HEK293 (cell line): ENCODE measurements at regions not wholly inside any gene's neighbourhood (a gene's known extent, or its start where the extent isn't known, plus 50 kb on each side); places are given as distances from the start of the nearest gene placed in this dataset.

Experiments
- CTCF ChIA-PET: fragments of 350-600 bp; formaldehyde crosslinking; extraction: SDS; loops from one replicate; lab custom pipeline; 2021; ENCODE audit warnings: antibody characterized with exemption; lab: Yijun Ruan, JAX
- POLR2A ChIA-PET: fragments of 300-600 bp; formaldehyde crosslinking; extraction: SDS; loops from one replicate; lab custom pipeline; 2020; ENCODE audit warnings: antibody characterized with exemption, inconsistent platforms; lab: Yijun Ruan, JAX
- H3K27ac ChIP-seq: fragments of 200-500 bp; sonication (Bioruptor generic); 2 replicates; pipeline ENCODE4 v1.5.1; 2014; ENCODE audit warnings: low read depth, low read length, control low read depth, inconsistent platforms; ENCODE audit errors: extremely low read depth
- H3K36me3 ChIP-seq, 2 experiments: fragments of 200-500 bp in 1 of 2; sonication (Bioruptor generic) in 1 of 2; 1 replicate in 1 of 2; 2 replicates in 1 of 2; pipeline ENCODE4 v1.5.1; 2014 to 2017; ENCODE audit warnings: inconsistent platforms in 2 of 2, low read length in 2 of 2; ENCODE audit not compliant: control insufficient read depth in 2 of 2, insufficient read depth in 1 of 2
- H3K4me1 ChIP-seq: fragments of 200-500 bp; sonication (Bioruptor generic); 2 replicates; pipeline ENCODE4 v1.5.1; 2014; ENCODE audit warnings: mild to moderate bottlenecking, low read length, inconsistent platforms; ENCODE audit not compliant: control insufficient read depth, insufficient read depth
- H3K4me3 ChIP-seq: 2 replicates; pipeline ENCODE4 v1.5.1; 2011; ENCODE audit warnings: low read depth, mild to moderate bottlenecking, control low read depth, low read length, moderate library complexity
- H3K9me3 ChIP-seq: fragments of 200-500 bp; sonication (Bioruptor generic); 2 replicates; pipeline ENCODE4 v1.5.1; 2014; ENCODE audit warnings: low read depth, low read length, inconsistent platforms; ENCODE audit not compliant: control insufficient read depth, insufficient read depth
- GLI4 ChIP-seq: fragments of 450-650 bp; formaldehyde crosslinking; IDR thresholded peaks from 2 replicates; pipeline ENCODE4 v1.5.1; 2016; ENCODE audit warnings: missing biosample characterization, missing genetic modification characterization
- GLIS1 ChIP-seq: fragments of 450-650 bp; formaldehyde crosslinking; IDR thresholded peaks from 2 replicates; pipeline ENCODE4 v1.5.1; 2016; ENCODE audit warnings: missing biosample characterization, missing genetic modification characterization
- KLF16 ChIP-seq: fragments of 450-650 bp; formaldehyde crosslinking; IDR thresholded peaks from 2 replicates; pipeline ENCODE4 v1.5.1; 2017; ENCODE audit warnings: missing biosample characterization, missing genetic modification characterization
- KLF8 ChIP-seq: fragments of 450-650 bp; formaldehyde crosslinking; IDR thresholded peaks from 2 replicates; pipeline ENCODE4 v1.5.1; 2016; ENCODE audit warnings: missing biosample characterization, missing genetic modification characterization
- SALL2 ChIP-seq: fragments of 450-650 bp; formaldehyde crosslinking; IDR thresholded peaks from 2 replicates; pipeline ENCODE4 v1.5.0; 2017; ENCODE audit warnings: missing biosample characterization, mild to moderate bottlenecking, missing genetic modification characterization, borderline replicate concordance
- SP3 ChIP-seq: fragments of 450-650 bp; formaldehyde crosslinking; IDR thresholded peaks from 2 replicates; pipeline ENCODE4 v1.5.1; 2016; ENCODE audit warnings: missing biosample characterization, missing genetic modification characterization
- ZBTB1 ChIP-seq: fragments of 450-650 bp; formaldehyde crosslinking; IDR thresholded peaks from 2 replicates; pipeline ENCODE4 v1.5.1; 2016; ENCODE audit warnings: missing biosample characterization, missing genetic modification characterization
- ZIC2 ChIP-seq: fragments of 450-650 bp; formaldehyde crosslinking; IDR thresholded peaks from 2 replicates; pipeline ENCODE4 v1.5.1; 2016; ENCODE audit warnings: missing biosample characterization, missing genetic modification characterization
- ZNF138 ChIP-seq: fragments of 450-650 bp; formaldehyde crosslinking; IDR thresholded peaks from 2 replicates; pipeline ENCODE4 v1.5.1; 2016; ENCODE audit warnings: missing biosample characterization, missing genetic modification characterization, borderline replicate concordance
- ZNF214 ChIP-seq: fragments of 450-650 bp; formaldehyde crosslinking; IDR thresholded peaks from 2 replicates; pipeline ENCODE4 v1.5.1; 2017; ENCODE audit warnings: missing biosample characterization, mild to moderate bottlenecking, missing genetic modification characterization, borderline replicate concordance
- ZNF24 ChIP-seq: fragments of 450-650 bp; formaldehyde crosslinking; IDR thresholded peaks from 2 replicates; pipeline ENCODE4 v1.5.1; 2016; ENCODE audit warnings: missing biosample characterization, missing genetic modification characterization
- ZNF248 ChIP-seq: fragments of 450-650 bp; formaldehyde crosslinking; IDR thresholded peaks from 2 replicates; pipeline ENCODE4 v1.5.1; 2017; ENCODE audit warnings: missing biosample characterization, missing genetic modification characterization
- ZNF302 ChIP-seq: fragments of 450-650 bp; formaldehyde crosslinking; IDR thresholded peaks from 2 replicates; pipeline ENCODE4 v1.5.1; 2016; ENCODE audit warnings: missing biosample characterization, missing genetic modification characterization, low read depth
- ZNF335 ChIP-seq: fragments of 450-650 bp; formaldehyde crosslinking; conservative IDR thresholded peaks from 2 replicates; pipeline ENCODE4 v1.5.1; 2016; ENCODE audit warnings: missing biosample characterization, missing genetic modification characterization
- ZNF354C ChIP-seq: fragments of 450-650 bp; formaldehyde crosslinking; IDR thresholded peaks from 2 replicates; pipeline ENCODE4 v1.5.1; 2016; ENCODE audit warnings: missing biosample characterization, missing genetic modification characterization, low read depth, borderline replicate concordance
- ZNF37A ChIP-seq: fragments of 450-650 bp; IDR thresholded peaks from 2 replicates; pipeline ENCODE4 v1.5.1; 2018; ENCODE audit warnings: missing biosample characterization, missing genetic modification characterization
- ZNF514 ChIP-seq: fragments of 450-650 bp; formaldehyde crosslinking; IDR thresholded peaks from 2 replicates; pipeline ENCODE4 v1.5.1; 2016; ENCODE audit warnings: missing biosample characterization, missing genetic modification characterization
- ZNF530 ChIP-seq: fragments of 450-650 bp; formaldehyde crosslinking; IDR thresholded peaks from 2 replicates; pipeline ENCODE4 v1.5.1; 2016; ENCODE audit warnings: low read depth, missing biosample characterization, missing genetic modification characterization
- ZNF544 ChIP-seq: fragments of 450-650 bp; formaldehyde crosslinking; IDR thresholded peaks from 2 replicates; pipeline ENCODE4 v1.5.0; 2017; ENCODE audit warnings: missing biosample characterization, missing genetic modification characterization
- ZNF560 ChIP-seq: fragments of 450-650 bp; formaldehyde crosslinking; IDR thresholded peaks from 2 replicates; pipeline ENCODE4 v1.5.1; 2017; ENCODE audit warnings: missing biosample characterization, missing genetic modification characterization, borderline replicate concordance
- ZNF610 ChIP-seq: fragments of 450-650 bp; formaldehyde crosslinking; IDR thresholded peaks from 2 replicates; pipeline ENCODE4 v1.5.1; 2016; ENCODE audit warnings: missing biosample characterization, missing genetic modification characterization, borderline replicate concordance
- ZNF664 ChIP-seq: fragments of 450-650 bp; formaldehyde crosslinking; IDR thresholded peaks from 2 replicates; pipeline ENCODE4 v1.5.1; 2016; ENCODE audit warnings: missing biosample characterization, missing genetic modification characterization
- ZNF670 ChIP-seq: fragments of 450-650 bp; formaldehyde crosslinking; IDR thresholded peaks from 2 replicates; pipeline ENCODE4 v1.5.1; 2016; ENCODE audit warnings: missing biosample characterization, missing genetic modification characterization, low read depth
- TF ChIP-seq, protein P1 (sequence below): fragments of 450-650 bp; formaldehyde crosslinking; optimal IDR thresholded peaks from 2 replicates; pipeline ENCODE3; 2016; ENCODE audit warnings: missing biosample characterization, mild to moderate bottlenecking, missing genetic modification characterization
- TF ChIP-seq, protein P2 (sequence below): fragments of 450-650 bp; formaldehyde crosslinking; conservative IDR thresholded peaks from 2 replicates; pipeline ENCODE4 v1.5.1; 2016; ENCODE audit warnings: low read depth, missing biosample characterization, missing genetic modification characterization
- TF ChIP-seq, protein P3 (sequence below): fragments of 450-650 bp; formaldehyde crosslinking; IDR thresholded peaks from 2 replicates; pipeline ENCODE4 v1.5.1; 2016; ENCODE audit warnings: missing biosample characterization, missing genetic modification characterization
- TF ChIP-seq, protein P4 (sequence below): fragments of 450-650 bp; formaldehyde crosslinking; IDR thresholded peaks from 2 replicates; pipeline ENCODE4 v1.5.1; 2016; ENCODE audit warnings: missing biosample characterization, missing genetic modification characterization
- TF ChIP-seq, protein P5 (sequence below): fragments of 450-650 bp; formaldehyde crosslinking; IDR thresholded peaks from 2 replicates; pipeline ENCODE4 v1.5.1; 2017; ENCODE audit warnings: missing biosample characterization, missing genetic modification characterization
- TF ChIP-seq, protein P6 (sequence below): fragments of 450-650 bp; formaldehyde crosslinking; IDR thresholded peaks from 2 replicates; pipeline ENCODE4 v1.5.1; 2016; ENCODE audit warnings: missing biosample characterization, missing genetic modification characterization

DNA sequence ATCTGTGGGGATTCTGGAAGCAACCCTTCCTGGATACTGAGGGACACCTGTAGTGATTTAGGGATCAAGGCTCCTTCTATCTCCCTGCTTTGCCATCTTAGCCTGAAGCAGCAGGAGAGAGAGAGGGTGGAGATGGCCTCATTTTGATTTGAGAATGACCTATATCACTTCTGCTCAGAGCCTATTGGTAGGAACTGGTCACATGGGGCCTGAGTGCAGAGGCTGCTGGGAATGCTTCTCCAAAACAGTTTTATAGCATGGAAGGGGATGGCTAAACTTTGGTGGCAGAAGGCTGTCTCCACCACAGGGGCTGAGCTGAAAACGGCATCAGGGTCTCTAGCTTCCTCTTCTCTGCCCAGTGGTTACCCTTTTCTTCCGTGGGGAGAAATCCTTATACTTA lies 105.8 kb downstream of the TBX19 start:
- Histone ChIP-seq H3K36me3 (no peaks in the 10 kb centered on the region), H3K27ac (no peak overlapping the region), H3K4me1 (no peaks in the 10 kb centered on the region), H3K4me3 (no peak overlapping the region), H3K9me3 (no peaks in the 10 kb centered on the region)
- TF ChIP-seq ZNF544 (tag by site-specific recombination) (no peak), ZNF560 (no peak), ZNF530 (tag by site-specific recombination) (no peak), ZBTB1 (tag by site-specific recombination) (no peak), SALL2 (tag by site-specific recombination) (no peak), GLIS1 (tag by site-specific recombination) (no peak), ZNF24 (no peak), ZIC2 (tag by site-specific recombination) (no peak), ZNF354C (tag by site-specific recombination) (no peak), ZNF670 (tag by site-specific recombination) (no peak), ZNF335 (tag by site-specific recombination) (no peak), ZNF138 (tag by site-specific recombination) (no peak), ZNF302 (no peak), GLI4 (tag by site-specific recombination) (no peak), ZNF248 (no peak)
- TF ChIP-seq, protein P1, sequence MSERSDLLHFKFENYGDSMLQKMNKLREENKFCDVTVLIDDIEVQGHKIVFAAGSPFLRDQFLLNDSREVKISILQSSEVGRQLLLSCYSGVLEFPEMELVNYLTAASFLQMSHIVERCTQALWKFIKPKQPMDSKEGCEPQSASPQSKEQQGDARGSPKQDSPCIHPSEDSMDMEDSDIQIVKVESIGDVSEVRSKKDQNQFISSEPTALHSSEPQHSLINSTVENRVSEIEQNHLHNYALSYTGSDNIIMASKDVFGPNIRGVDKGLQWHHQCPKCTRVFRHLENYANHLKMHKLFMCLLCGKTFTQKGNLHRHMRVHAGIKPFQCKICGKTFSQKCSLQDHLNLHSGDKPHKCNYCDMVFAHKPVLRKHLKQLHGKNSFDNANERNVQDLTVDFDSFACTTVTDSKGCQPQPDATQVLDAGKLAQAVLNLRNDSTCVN (tag by site-specific recombination) = no peak
- TF ChIP-seq, protein P2, sequence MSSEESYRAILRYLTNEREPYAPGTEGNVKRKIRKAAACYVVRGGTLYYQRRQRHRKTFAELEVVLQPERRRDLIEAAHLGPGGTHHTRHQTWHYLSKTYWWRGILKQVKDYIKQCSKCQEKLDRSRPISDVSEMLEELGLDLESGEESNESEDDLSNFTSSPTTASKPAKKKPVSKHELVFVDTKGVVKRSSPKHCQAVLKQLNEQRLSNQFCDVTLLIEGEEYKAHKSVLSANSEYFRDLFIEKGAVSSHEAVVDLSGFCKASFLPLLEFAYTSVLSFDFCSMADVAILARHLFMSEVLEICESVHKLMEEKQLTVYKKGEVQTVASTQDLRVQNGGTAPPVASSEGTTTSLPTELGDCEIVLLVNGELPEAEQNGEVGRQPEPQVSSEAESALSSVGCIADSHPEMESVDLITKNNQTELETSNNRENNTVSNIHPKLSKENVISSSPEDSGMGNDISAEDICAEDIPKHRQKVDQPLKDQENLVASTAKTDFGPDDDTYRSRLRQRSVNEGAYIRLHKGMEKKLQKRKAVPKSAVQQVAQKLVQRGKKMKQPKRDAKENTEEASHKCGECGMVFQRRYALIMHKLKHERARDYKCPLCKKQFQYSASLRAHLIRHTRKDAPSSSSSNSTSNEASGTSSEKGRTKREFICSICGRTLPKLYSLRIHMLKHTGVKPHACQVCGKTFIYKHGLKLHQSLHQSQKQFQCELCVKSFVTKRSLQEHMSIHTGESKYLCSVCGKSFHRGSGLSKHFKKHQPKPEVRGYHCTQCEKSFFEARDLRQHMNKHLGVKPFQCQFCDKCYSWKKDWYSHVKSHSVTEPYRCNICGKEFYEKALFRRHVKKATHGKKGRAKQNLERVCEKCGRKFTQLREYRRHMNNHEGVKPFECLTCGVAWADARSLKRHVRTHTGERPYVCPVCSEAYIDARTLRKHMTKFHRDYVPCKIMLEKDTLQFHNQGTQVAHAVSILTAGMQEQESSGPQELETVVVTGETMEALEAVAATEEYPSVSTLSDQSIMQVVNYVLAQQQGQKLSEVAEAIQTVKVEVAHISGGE (tag by site-specific recombination) = no peak
- TF ChIP-seq, protein P3, sequence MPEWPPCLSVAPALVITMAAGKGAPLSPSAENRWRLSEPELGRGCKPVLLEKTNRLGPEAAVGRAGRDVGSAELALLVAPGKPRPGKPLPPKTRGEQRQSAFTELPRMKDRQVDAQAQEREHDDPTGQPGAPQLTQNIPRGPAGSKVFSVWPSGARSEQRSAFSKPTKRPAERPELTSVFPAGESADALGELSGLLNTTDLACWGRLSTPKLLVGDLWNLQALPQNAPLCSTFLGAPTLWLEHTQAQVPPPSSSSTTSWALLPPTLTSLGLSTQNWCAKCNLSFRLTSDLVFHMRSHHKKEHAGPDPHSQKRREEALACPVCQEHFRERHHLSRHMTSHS (tag by site-specific recombination) = no peak
- ChIA-PET POLR2A (no interaction called here), CTCF (no interaction called here)

DNA sequence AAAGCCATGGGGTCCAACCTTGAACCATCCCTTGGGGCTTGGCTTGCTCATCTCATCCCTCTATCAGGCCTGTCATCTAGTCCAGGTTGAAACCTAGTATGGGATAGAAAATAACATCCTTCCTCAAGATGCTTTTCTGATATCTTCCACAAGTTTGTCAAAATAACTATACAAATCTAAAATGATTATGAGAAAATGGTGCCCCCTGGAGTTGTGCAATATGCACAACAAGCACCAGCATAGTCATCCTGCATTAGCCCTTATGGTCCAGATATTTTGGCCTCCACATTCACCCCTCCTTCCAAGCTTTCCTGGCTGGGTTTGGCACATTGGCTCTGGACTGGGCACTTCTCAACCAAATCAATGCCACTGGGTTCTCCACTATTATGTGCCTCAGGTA lies 101.2 kb downstream of the TBX19 start:
- Histone ChIP-seq H3K4me1 (no peaks in the 10 kb centered on the region), H3K36me3 (peaks cover 0 to 4% of the 10 kb centered on the region in 2 experiments; a peak in 1 of 3 replicates), H3K27ac (no peak overlapping the region), H3K4me3 (no peak overlapping the region), H3K9me3 (no peaks in the 10 kb centered on the region)
- ChIA-PET CTCF (no interaction called here), POLR2A (interaction anchor here (1.1 kb wide), 1 partner anchor 202 kb away, joined by 3 read pairs; no protein-coding TSS in a partner anchor)
- TF ChIP-seq KLF16 (tag by site-specific recombination) (no peak), ZNF514 (tag by site-specific recombination) (no peak), ZNF610 (tag by site-specific recombination) (no peak), ZNF37A (tag by site-specific recombination) (no peak), ZNF664 (tag by site-specific recombination) (no peak), ZNF530 (tag by site-specific recombination) (no peak), KLF8 (tag by site-specific recombination) (no peak), ZNF214 (no peak), SP3 (no peak)
- TF ChIP-seq, protein P4, sequence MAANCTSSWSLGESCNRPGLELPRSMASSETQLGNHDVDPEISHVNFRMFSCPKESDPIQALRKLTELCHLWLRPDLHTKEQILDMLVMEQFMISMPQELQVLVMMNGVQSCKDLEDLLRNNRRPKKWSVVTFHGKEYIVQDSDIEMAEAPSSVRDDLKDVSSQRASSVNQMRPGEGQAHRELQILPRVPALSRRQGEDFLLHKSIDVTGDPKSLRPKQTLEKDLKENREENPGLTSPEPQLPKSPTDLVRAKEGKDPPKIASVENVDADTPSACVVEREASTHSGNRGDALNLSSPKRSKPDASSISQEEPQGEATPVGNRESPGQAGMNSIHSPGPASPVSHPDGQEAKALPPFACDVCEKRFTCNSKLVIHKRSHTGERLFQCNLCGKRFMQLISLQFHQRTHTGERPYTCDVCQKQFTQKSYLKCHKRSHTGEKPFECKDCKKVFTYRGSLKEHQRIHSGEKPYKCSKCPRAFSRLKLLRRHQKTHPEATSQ (tag by site-specific recombination) = no peak
- TF ChIP-seq, protein P5, sequence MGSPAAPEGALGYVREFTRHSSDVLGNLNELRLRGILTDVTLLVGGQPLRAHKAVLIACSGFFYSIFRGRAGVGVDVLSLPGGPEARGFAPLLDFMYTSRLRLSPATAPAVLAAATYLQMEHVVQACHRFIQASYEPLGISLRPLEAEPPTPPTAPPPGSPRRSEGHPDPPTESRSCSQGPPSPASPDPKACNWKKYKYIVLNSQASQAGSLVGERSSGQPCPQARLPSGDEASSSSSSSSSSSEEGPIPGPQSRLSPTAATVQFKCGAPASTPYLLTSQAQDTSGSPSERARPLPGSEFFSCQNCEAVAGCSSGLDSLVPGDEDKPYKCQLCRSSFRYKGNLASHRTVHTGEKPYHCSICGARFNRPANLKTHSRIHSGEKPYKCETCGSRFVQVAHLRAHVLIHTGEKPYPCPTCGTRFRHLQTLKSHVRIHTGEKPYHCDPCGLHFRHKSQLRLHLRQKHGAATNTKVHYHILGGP (tag by site-specific recombination) = no peak
- TF ChIP-seq, protein P6, sequence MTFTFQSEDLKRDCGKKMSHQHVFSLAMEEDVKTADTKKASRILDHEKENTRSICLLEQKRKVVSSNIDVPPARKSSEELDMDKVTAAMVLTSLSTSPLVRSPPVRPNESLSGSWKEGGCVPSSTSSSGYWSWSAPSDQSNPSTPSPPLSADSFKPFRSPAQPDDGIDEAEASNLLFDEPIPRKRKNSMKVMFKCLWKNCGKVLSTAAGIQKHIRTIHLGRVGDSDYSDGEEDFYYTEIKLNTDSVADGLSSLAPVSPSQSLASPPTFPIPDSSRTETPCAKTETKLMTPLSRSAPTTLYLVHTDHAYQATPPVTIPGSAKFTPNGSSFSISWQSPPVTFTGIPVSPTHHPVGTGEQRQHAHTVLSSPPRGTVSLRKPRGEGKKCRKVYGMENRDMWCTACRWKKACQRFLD (tag by site-specific recombination) = no peak
